ENCODE measurements at regions not wholly inside any gene's neighbourhood (a gene's known extent, or its start where the extent isn't known, plus 50 kb on each side); places are given as distances from the start of the nearest gene placed in this dataset.
"Not testable (repeated sequence)": the region's sequence is repeated elsewhere in the genome, so short reads cannot be mapped to it uniquely, and the experiment has no call there.

GRCh38 chr22:23436354-23437106, 143.6 kb downstream of the IGLL1 start:
- not testable (repeated sequence) for DNase-seq

DNA sequence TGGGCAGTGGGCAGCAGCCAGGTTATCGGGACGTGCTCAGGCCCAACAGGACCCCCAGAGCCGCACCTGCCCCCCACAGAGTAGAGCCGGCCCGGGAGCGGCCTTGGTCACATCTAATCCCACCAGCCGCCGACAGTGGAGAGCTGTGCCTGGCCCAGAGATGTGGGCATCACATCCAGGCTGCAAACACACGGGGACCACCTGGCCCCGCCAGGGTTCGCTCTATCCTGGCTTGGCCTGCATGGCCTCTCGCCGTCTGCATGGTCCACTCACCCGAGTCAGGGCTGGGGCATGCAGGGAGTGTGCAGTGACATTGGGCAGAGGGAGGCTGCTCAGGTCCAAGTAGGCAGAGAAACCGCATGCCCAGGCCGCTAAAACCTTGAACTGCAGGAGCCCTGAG, 144.9 kb downstream of the IGLL1 start:
- DNase-seq: not testable (repeated sequence)

DNA sequence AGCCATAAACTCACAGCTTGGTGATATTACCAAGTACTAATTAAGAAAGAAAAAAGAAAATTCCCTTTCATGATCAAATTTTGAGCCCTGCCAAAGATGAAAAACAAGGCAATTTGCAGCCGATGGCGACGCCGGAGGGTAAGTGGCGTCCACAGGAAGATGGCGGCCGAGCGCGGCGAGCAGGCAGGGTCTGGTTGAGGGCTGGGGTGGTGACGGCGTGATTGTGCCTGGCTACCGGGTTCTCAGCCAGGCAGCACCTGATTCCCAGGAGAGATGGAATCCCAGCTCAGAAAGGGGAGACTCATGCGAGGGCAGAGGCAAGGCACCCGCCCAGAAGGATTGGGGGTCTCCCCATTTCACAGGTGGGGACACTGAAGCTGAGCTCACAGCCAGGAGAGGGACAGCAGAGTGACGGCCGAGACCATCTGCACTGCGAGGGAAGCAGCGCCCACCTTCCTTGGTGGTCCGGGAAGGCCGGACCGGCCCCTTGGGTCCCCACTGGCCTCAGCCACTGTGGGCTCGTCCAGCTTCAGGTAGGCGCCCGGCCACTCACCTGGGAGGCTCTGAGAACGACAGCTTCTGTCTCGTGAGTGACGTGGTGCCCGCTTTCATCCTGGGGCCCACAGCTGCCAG, 145.8 kb downstream of the IGLL1 start:
- not testable (repeated sequence) for DNase-seq

DNA sequence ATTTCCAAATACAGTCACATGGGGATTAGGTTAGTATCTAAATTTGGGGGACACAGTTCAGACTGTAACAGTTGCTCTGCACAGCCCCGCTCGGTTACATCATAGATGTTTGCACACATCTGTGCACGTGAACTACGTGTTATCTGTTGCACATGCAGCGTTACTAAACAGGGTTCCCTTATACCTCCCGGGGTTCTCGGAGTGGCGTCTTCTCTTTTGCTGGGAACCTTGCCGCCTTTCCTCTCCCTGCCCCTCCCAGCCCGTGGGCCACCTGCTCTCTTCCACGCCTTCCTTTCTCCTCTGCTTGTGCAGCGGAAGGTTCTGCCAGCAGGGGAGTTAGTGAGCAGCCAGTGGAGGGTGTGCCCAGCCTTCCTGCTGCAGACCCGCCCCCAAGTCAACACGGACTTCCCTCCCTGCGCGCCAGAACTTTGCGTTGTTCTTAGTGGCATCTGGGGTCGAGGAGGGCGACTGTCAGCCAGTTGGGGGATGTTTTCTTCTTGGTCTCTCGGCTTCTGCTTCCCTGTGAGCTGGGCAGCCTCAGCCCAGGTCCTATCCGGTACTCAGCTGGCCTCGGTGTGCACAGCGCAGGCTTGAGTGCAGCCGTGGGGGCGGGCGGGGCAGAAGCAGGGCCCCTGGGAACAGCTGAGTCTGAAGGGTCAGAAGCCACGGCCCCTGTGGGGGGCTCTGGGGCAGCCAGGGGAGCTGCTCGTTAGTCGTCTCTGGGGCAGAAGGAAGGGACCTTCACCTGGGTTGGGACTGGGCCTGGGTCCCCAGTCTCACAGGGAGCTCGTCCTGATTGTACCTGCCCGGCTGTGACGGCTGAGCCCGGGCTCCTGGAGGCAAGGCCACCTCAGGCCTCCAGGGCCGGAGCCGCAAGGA, 146.7 kb downstream of the IGLL1 start:
- peak; percentile 7 to 13 for DNase-seq

- not testable (repeated sequence) for DNase-seq
Observed at GRCh38 chr22:23432719-23433118, 147.4 kb downstream of the IGLL1 start.

- DNase-seq: no peak
Observed at GRCh38 chr22:23431337-23432072, 148.6 kb downstream of the IGLL1 start.

DNA sequence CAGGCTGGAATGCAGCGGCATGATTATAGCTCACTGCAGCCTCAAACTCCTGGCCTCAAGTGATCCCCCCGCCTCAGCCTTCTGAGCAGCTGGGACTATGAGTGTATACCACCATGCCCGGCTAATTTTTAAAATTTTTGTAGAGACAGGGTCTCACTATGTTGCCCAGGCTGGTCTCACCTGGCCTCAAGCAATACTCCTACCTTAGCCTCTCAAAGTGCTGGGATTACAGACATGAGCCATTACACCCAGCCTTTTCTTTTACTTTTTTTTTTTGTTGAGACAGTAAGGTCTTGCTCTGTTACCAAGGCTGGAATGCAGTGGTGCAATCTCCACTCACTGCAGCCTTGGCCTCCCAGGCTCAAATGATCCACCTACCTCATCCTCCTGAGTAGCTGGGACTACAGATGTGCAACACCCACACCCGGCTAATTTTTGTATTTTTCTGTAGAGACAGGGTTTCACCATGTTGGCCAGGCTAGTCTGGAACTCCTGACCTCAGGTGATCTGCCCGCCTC, 155.5 kb downstream of the IGLL1 start:
- not testable (repeated sequence) for DNase-seq

DNA sequence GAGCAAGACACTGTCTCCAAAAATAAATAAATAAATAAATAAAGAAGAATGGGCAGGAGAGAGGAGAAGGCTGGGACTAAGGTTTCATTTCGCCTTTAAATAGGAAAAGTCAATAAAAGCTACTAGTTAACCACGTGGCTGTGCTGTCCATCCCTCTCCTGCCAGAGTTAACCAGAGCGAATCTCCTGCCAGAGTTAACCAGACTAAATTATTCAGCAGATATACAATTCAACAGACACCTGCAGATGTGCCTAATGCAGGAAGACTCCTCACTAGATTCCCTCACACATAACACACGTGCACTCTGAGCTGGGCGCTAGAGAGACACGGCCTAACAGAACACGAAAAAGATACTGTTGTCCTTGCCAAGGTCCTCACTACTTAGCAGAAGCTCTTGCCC, 156.1 kb downstream of the IGLL1 start:
- no peak for DNase-seq

DNA sequence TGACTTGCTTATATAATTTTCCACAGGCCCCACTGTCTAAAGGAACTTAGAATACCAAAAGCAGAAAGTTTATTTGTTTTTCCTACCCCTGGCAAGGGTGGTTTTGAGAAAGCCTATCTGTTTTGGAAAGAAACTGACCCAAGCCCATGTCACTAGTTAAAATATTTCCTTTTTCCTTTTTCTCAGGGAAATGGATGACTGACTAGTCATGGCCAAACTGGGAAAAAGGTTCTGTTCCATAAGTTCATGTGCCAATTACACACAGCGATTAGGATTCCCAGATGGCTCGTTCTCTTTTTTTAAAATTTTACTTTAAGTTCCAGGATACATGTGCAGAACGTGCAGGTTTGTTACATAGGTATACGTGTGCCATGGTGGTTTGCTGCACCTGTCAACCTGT, 157.8 kb downstream of the IGLL1 start:
- not testable (repeated sequence) for DNase-seq

GRCh38 chr22:23421300-23421699, 158.8 kb downstream of the IGLL1 start:
- DNase-seq: not testable (repeated sequence)

- DNase-seq: no peak
Observed at GRCh38 chr22:23419931-23420330, 160.2 kb downstream of the IGLL1 start.

DNA sequence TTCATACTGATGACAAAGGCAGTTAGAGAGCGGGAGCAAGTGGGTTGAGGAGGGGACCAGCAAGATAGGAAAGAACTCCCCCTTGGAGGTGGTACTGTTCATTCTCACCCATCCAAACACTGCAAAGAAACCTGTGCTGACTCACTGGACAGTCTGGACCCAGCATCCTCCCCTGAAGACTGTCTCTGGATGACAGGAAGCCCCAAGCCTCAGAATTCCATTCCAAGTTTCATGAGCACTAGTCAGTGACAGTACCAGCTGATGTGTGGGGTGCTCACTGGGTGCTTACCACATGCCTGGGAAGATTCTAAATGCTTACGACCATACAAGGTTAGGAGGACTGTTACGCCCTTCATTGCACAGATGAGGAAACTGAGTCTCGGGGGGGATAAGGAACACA, 160.9 kb downstream of the IGLL1 start:
- no peak for DNase-seq

DNA sequence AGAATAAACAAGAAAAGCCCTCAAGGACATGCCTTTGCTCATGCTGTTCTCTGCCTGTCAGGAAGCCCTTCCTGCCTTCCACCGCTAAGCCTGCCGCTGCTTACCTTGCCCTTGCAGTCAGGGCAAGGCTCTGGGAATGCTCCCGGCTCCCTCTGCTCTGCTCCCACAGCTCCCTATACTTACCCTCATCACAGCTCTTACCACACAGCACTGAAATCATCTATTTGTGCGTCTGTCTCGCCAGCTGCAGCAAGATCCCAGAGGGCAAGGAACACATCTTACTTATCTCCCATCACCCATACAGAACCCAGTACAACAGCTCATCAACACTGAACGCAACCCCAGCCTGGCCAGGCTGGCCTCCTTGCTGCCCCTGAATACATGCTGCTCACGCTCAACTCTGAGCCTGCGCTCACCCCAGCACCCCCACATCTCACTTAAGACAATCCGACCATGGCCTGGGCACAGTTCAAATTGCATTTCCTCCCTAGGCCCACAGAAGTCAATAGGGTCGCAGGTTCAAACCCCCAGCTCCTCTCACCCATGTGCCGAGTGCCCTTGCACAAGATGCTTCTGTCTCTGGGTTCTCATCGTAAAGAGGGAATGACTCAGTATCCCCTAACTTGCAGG, 161.8 kb downstream of the IGLL1 start:
- no peak for DNase-seq

DNA sequence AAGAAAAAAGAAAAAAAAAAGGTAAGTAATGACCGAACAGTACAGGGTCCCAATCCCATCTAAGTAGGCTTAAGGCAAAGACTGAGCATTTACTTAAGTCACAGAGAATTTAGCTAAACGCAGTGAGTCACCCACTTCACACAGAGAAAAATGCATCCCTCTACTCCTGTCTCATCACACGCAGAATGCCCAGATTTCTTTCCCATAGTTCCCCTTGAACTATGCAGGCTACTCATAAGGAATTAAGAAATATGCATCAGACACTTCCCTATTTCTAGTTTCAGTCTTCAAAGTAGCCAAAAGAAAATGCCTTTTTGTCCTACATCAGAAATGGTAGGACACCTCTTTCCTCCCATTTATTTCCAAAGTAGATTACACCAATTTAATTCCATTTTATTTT, 162.8 kb downstream of the IGLL1 start:
- not testable (repeated sequence) for DNase-seq

GRCh38 chr22:23416169-23416690, 163.9 kb downstream of the IGLL1 start:
- not testable (repeated sequence) for DNase-seq

- DNase-seq: no peak
Observed at GRCh38 chr22:23415490-23415851, 164.6 kb downstream of the IGLL1 start.

DNA sequence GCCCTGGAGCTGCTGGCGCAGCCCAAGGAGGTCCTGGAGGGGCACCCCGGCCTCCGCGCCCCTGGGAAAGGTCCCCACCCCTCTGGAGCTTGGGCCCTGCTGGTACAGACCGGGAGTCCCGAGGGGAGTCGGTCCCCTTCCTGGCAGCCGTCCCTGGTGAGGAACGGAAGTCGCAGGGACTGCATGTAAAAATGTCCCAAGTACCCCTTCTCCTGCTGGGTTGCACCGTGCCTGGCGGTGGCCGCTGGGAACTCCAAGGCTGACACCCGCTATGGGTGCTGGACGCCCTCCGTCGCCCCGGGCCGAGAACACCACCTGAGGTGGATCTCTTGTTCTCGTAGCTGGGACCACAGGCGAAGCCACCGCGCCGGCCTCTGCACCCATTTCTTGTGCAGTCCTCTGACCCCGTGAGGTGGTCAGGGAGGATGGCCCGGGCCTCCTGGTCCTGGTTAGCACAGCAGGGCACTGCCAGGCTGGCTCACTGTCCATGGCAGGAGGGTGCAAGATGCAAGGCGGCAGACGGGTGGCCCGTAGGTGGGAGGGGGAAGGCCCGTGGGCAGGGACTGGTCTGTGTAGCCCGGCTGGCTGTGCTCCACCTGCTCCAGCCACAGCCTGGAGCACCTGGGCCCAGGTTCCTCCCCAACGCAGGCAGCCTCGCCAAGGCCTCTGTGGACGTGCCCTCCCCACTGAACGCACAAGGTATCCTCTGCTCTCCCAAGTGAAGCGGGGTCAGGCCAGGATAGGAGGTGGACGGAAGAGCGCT, 165.2 kb downstream of the IGLL1 start:
- no peak for DNase-seq

- no peak for DNase-seq
Observed at GRCh38 chr22:23411739-23412138, 168.4 kb downstream of the IGLL1 start.

DNA sequence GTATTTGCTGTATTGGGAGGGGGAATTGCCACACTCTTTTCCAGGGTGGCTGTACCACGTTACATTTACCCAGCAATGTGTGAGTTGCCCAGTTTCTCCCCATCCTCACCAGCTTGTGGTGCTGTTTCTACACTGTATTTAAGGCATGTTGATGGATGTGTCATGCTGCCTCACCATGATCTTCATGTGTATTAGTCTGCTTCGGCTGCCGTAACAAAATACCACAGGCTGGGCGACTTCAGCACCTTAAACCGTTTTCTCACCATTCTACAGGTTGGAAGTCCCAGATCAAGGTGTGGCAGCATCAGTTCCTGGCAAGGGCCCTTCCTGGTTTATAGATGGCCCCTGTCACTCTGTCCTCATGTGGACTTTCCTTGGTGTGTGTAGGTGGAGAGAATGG, 169.7 kb downstream of the IGLL1 start:
- no peak for DNase-seq

DNA sequence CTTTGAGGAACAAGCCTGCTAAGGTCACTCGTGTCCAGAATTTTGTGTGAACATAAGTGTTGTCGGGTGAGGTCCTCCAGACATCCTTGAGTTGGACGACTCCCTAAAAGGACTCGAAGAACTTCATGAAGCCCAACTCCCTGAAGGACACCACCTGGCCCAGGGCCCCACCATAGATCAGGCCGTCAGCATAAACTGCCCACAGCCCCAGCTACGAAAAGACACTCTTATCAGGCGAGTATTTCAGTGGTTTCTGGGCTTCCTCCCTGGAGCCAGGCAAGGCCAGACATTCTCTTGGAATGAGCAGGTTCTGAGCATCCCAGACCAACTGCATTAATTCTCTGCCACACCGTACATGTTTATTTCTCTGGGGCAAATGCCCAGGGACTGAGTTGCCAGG, 170.1 kb downstream of the IGLL1 start:
- DNase-seq: no peak

GRCh38 chr22:23408321-23408720, 171.8 kb downstream of the IGLL1 start:
- no peak for DNase-seq
